Transverse colon (tissue), 4 donors: ENCODE measurements at regions not wholly inside any gene's neighbourhood (a gene's known extent, or its start where the extent isn't known, plus 50 kb on each side); places are given as distances from the start of the nearest gene placed in this dataset.

Source experiments
- CTCF ChIP-seq, 5 experiments: fragments of 200-600 bp in 3 of 5; fragments of 450-650 bp in 2 of 5; sonication (generic) in 3 of 5; IDR thresholded peaks; 1 replicate in 2 of 5; 2 replicates in 3 of 5; pipeline ENCODE4 v1.5.1; 2016 to 2017; ENCODE audit warnings: antibody characterized with exemption in 5 of 5, inconsistent platforms in 3 of 5, mild to moderate bottlenecking in 2 of 5, moderate library complexity in 1 of 5
- POLR2A ChIP-seq: fragments of 450-650 bp; IDR thresholded peaks from one replicate; pipeline ENCODE4 v1.6.1; 2016; ENCODE audit warnings: antibody characterized with exemption, mild to moderate bottlenecking, moderate library complexity
- POLR2AphosphoS5 ChIP-seq, 3 donors: sonication (generic); formaldehyde crosslinking; IDR thresholded peaks; one replicate each; pipeline ENCODE4 v1.6.1; 2016; ENCODE audit warnings: antibody characterized with exemption in 3 of 3

- no peak for TF ChIP-seq POLR2A
- TF ChIP-seq CTCF (IDR thresholded peaks at IDR 0.05), result no peak
- TF ChIP-seq POLR2AphosphoS5 (IDR thresholded peaks at IDR 0.05), result no peak
Observed at GRCh38 chr20:51300104-51300503, 242.4 kb downstream of the NFATC2 start.
